ENCODE measurements at regions not wholly inside any gene's neighbourhood (a gene's known extent, or its start where the extent isn't known, plus 50 kb on each side); places are given as distances from the start of the nearest gene placed in this dataset.

DNA sequence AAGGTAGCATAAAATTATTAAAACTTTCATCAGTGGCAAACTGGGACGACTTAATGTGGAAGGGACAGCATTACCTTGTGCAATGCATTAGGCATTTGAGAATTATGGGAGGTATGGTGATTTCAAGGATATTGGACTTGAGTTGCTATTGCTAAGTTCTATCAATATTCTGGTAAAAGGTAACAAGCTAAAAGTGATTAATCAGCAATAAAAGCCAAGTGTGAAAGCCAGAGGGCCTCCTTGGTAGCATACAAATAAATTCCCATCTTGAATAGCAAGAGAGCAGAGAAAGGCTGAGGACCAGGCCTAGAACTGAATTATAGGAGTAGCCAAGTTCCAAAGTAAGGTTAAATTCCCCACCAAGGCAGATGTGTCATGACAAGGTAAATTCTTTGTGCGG is 74.2 kb upstream of the KCNH7 start:
- TF ChIP-seq, protein P1, sequence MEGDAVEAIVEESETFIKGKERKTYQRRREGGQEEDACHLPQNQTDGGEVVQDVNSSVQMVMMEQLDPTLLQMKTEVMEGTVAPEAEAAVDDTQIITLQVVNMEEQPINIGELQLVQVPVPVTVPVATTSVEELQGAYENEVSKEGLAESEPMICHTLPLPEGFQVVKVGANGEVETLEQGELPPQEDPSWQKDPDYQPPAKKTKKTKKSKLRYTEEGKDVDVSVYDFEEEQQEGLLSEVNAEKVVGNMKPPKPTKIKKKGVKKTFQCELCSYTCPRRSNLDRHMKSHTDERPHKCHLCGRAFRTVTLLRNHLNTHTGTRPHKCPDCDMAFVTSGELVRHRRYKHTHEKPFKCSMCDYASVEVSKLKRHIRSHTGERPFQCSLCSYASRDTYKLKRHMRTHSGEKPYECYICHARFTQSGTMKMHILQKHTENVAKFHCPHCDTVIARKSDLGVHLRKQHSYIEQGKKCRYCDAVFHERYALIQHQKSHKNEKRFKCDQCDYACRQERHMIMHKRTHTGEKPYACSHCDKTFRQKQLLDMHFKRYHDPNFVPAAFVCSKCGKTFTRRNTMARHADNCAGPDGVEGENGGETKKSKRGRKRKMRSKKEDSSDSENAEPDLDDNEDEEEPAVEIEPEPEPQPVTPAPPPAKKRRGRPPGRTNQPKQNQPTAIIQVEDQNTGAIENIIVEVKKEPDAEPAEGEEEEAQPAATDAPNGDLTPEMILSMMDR (IDR thresholded peaks at IDR 0.05; ENCODE audit: low read depth, low read length) = no peak
- no peak for TF ChIP-seq EZH2phosphoT487 (IDR thresholded peaks at IDR 0.05; ENCODE audit: low read depth)

Measured in OCI-LY3 (cell line).